DMS153 treated with DMSO at 0.1 percent for 48 hours (cell line): ENCODE measurements at regions not wholly inside any gene's neighbourhood (a gene's known extent, or its start where the extent isn't known, plus 50 kb on each side); places are given as distances from the start of the nearest gene placed in this dataset.

ENCODE experiments used
- DNase-seq: peaks from one replicate; lab custom pipeline; 2025; ENCODE audit not compliant: unreplicated experiment; lab: John Stamatoyannopoulos, UW

DNA sequence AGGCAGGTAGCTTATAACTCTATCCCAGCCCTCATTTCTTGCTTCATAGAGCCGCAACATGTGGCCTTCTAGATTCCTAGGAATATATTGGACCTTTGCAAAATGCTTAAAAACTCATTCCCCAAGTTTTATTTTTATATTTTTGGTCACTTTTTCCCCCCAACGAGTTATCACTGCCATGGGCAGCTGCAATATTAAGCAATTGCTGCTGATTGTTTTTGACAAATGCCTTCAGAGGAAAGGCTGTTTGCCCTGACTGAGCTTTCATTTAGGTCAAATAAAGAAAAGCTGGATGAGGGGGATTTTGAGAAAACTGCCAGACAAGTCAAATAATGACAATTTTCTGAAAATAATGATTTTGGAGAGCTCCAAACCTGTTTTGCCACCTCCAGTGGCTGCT is 976.9 kb upstream of the MBL2 start:
- DNase-seq: no peak

DNA sequence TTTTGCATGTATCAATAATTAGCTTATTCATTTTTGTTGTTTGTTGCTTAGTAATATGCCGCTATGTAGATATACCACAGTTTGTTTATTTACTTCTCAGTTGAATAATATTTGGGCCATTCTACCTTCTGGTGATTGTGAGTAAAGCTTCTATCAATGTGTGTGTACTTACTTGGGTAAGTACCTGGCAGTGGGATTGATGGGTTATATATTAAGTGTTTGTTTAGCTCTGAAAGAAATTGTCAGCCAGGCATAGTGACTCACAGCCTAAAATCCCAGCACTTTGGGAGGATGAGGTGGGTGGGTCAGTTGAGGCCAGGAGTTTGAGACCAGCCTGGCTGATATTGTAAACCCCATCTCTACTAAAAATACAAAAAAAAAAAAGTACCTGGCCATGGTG is 975.7 kb upstream of the MBL2 start:
- DNase-seq: no peak

DNA sequence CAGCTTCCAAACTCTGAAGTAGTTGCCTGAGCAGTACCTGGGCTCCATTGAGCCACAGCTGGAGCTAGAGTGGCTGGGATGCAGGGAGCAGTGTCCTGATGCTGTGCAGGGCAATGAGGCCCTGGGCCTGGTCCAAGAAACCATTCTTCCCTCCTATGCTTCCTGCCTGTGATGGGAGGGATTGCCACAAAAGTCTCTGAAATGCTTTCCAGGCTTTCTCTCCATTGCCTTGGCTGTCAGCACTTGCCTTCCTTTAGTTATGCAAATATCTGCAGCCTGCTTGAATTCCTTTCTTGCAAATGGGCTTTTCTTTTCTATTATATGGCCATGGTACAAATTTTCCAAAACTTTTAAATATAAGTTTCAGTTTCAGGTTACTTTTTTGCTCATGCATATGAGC is 972.2 kb upstream of the MBL2 start:
- no peak for DNase-seq

DNA sequence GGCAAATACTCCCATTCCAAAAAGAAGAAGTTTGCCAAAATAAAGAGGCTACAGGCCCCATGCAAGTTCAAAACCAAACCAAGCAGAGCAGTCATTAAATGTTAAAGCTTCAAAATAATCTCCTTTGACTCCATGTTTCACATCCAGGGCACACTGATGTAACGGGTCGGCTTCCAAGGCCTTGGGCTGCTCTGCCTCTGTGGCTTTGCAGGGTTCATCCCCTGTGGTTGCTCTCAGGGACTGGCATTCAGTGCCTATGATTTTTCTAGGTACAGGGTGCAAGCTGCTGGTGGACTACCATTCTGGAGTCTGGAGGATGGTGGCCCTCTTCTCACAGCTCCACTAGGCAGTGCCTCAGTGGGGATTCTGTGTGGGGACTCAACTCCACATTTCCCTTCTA is 971.6 kb upstream of the MBL2 start:
- DNase-seq: no peak

DNA sequence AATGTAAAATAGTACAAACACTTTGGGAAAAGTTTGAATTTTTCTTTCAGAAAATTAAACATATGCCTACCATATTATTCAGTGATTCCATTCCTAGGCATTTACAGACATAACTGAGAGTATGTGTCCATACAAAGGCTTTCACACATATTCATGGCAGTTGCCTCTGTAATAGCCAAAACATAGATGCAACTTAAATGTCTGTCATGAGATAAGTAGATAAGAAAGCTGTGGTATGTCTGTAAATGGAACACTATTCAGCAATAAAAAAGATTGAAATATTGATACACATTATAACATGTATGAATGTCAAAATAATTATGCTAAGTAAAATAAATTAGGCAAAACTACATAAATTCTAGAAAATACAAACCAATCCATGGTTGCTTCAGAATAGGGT is 964.5 kb upstream of the MBL2 start:
- DNase-seq: no peak

DNA sequence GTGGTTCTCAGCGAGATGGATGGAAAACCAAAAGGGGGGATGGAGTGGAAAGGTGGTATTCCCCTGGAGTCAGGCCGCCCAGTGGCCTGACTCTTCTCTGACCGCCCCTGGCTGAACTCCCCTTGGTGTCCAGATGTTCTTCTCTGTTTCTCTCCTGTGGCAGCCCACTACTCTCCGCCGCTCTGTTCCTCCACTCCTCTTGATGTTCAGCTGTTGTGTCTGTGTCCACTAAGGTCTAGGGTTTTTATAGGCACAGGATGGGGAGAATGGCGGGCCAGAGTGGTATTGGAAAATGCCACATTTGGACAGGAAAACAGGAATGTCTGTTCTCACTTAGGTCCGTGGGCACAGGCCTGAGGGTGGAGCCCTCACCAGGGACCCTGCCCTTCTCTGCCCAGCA is 954.3 kb upstream of the MBL2 start:
- no peak for DNase-seq

DNA sequence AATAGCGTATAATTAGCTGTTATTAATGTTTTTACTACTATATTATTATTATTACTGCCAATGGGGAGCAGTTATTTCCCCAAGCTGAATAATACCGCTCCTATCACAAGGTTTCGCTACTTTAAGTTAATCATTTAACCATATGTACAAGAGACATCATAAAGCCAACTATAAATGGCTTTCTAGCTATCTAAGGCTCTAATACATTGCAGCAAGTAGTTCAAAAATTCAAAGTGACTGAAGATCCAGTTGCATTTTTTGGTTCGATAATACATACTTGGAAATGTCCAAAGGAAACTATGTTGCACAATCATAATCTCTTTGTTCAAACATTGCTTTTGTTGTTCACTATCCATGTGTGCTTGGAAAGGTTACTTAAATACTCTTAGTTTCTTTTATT is 952.0 kb upstream of the MBL2 start:
- no peak for DNase-seq

DNA sequence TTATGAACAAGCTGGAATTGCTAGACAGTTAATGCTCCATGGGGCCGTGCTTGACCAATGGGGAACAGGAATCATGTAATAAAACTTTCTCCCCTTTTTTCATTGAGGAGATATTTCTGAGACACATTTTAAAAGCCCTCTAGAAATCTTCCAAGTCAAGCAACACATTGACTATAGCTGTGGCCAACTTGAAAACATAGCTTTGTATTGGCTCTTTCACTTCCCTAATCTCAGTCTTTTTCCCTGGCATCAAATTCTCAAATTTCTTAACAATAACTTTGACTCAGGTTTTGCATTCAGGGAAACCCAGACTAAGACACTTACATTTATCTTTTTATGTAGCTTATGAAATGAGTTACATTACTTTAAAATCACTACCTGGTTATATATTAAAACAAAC is 947.1 kb upstream of the MBL2 start:
- DNase-seq: no peak

DNA sequence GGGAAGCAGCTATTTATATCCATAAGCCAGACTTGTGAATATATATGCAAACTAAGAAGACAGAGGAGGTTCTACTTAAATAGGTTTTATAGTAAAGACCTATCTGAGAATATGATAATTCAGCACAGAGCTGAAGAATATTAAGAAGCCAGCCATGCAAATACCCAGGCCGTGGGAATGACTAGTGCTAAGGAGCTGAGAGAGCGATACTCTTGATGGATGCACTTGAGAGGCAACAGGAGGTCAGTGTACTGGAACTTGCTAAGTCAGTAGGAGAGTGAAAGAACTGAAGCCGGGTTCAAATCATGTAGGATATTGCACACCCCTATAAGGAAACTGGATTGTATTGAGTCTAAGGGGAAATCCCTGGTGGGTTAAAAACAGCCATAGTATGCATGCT is 943.6 kb upstream of the MBL2 start:
- no peak for DNase-seq

DNA sequence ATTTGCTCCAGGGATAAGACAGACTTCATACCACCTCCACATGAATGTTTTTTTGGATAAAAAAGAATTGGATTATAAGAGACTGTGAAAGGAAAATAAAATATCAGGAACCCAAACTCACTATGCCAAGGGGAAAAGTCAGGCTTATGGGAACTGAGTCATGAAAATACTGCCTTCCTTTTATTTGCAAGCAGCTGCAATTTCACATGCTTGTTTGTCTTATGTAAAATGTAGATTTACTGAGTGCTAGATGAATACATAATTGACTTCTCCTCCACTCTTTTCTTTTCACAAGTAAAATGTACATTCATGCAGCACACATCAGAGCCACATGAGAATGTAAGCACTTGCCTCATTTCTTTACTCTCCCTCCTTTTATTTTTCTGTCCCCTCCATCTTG is 940.8 kb upstream of the MBL2 start:
- no peak for DNase-seq

DNA sequence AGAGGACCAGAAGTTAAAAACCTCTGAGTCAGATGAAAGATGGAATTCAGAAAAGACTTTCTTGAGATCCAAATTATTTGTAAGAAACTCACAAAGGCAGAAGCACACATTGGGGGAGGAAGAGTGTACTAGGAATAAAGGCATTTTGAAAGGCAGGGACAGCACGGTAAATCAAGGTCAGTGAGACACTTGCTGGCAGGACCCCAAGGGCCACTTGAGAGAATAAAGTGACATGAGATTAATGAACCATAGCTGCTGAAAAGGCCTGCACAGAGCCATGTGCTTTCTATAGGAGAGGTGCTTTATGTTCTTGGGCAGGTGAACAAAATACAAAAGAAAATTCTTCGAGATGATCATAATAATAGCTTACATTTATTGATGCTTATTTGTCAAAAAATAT is 929.9 kb upstream of the MBL2 start:
- no peak for DNase-seq

DNA sequence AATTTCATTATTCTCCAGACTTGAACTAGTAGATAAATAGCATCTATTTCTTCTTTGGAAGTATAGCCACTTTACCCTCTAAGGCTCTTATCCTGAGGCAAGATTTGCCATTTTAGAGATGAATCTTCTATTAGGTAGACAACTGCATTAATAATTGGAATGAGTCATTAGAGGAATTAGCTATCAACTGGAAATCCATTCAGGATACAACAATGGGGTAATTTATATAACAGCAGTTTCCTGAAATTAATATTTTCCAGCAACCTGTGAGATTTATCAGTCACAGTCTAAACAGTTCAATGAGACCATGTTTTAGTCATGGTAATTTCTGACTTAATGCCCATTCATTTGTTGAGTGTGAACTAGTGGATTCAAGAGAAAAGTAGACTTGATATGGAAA is 928.6 kb upstream of the MBL2 start:
- DNase-seq: no peak

DNA sequence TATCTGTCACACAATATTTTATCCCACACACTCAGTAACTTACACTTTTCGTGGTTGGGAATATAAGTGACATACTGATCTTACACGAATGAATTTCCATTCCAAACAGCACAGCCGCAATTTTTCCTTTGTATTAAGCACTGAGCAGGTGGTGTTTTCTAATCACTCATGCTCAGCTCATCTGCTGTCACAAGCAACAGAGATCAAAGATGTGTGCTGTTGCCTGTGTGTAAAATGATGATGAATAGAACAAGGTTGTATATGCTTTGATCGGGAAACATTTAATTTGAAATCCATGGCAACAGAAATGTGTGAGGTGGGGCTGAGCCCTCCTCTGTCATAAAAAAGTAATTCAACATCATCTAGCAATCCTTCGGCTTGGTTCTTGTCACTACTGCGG is 927.7 kb upstream of the MBL2 start:
- no peak for DNase-seq

DNA sequence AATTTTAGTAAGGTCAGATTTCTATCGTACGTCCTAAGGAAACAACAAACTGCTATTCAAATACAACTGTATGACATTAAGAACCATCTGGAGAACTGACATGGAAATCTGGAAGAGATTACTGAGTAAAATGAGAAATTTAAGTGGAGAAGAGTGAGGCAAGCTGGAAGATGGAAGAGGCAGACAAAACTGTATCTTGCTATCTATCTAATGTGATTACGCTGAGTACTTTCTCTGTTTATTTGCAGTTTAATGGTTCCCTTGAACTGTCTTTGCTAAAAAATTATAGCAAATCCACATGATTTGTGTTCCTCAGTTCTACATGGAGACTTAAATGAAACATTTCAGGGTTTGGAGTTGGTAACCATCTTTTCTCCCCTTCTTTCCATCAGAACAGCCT is 927.1 kb upstream of the MBL2 start:
- no peak for DNase-seq

DNA sequence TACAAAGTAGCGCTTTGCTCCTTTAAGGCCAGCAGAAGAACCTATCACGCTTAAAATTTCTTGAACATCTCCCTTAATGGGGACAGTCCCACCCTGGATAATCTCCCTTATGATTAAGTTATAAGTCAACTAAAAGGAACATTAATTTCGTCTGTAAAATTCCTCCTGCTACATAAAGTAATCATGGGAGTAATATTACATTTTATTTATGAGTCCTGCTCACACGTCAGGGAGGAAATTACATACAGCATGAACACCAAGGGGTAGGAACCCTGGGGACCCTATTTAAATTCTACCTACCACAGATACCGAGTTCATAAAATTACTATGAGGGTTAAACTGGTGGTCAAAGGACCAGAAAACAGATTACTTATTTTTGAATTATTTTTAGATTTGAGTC is 926.6 kb upstream of the MBL2 start:
- no peak for DNase-seq

DNA sequence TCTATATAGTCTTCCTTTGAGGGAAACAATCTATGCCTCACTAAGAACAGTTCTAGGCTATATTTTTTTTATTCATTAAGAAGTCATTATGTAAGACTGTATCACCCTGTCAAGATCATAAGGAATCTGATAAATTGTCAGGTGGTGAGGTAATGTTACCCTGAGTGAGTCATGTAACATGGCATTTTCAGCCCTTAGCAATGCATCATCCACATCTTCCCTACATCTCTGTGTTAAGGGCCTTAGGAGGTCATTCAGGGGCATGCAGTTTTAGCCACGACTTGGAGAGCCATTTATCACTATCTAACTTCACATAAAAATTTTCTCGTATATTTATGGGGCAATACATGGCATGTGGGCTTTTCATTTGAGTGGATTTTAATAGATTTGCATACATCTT is 924.5 kb upstream of the MBL2 start:
- DNase-seq: no peak

DNA sequence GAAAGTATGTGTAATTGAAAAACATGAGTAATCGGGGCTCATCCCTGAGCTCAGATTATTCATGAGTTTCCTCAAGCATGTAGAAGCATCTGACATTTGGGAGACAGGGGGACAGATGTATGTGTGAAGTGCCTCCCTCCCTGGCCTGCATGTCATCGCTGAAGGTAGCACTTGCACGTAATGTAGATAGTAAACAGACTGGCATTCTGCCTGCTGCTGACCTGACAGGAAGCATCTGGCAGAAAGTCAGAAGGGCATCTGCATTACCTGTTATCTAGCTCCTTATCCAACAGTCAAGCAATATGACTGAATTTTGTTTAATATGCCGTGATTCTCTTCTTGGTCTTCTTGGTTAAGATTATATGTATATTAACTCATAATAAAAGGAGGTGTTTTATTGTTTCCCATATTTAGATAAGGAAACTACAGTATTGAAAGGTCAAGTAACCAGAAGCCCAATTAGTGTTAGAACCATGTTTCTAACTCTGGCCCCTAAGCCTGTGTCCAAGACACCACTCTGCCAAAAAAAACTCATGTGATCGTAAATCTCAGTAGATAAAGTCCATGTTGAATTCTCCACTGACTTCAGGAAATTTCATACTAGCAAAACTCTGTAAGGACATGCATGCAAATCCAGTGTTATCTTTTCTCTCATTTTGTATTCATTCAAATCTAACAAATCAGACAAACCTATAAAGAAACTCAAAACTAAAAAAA is 918.1 kb upstream of the MBL2 start:
- DNase-seq: no peak

DNA sequence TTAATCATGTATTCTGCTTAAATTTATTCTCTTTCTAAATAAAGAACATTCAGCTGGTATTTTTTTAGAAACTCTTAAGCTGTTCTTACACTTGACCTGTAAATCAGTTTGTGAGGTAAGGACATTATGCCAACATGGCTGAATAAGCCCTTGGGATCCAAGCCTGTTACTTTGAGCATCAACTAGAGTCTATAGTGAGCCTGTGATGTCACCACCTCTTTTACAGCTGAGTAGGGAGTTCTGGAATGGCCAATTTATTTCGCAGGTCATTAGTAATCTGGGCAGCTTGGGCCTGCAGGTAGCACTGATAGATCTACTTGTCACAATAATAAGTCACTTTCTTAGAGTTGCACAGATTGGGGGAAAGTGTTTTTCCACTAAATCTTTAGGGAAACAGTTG is 915.2 kb upstream of the MBL2 start:
- no peak for DNase-seq

DNA sequence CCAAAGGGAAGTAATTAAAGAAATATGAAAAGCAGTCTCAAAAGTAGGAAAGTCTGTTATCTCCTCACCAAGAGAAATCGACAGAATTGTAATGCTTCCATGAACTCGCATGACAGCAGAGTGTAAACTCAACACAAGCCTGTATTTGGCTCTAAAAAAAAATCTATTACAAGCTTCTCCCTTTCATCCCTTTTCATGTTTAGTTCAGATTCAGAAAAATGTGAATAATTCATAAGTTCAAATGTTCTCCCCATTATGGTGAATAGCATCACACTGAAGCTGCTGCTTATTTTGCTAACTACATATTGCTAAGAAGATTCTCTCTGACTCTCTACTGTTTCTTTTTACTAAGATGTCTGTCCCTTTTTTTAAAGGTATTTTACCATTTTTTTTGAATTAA is 910.3 kb upstream of the MBL2 start:
- no peak for DNase-seq

DNA sequence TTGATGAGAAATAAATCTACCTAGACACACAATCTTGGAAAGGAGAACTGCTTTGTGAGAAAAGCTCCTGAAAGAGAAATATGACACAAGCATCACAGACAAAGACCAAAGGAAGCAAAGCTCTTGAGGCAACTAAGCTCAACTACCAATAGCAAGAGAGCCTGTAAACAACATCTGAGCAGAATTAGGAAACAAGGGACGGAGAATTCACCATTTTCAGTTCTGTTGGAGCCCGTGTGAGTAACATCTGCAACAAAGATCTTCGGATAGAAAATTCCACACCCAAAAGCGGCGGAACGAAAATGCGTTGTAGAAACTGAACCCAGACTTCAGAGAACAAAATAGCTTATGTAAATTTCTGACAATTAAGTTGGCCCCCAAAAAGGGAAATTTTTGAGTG is 909.9 kb upstream of the MBL2 start:
- no peak for DNase-seq

DNA sequence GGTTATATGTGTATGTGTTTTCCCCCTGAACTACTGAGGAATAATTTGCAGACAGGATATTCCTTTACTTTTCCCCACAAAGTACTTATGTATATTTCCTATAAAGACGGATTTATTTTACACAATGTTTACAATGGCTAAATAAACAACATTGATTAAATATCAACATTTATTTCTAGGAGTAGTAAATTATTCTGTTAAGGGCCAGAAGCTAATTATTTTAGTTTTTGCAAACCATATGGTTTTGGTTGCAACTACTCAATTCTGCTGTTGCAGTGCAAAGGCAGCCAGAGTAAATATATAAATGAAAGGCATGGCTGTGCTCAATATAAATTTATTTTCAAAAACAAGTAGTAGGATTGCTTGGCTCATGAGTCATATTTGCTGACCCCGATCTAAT is 907.1 kb upstream of the MBL2 start:
- DNase-seq: no peak

DNA sequence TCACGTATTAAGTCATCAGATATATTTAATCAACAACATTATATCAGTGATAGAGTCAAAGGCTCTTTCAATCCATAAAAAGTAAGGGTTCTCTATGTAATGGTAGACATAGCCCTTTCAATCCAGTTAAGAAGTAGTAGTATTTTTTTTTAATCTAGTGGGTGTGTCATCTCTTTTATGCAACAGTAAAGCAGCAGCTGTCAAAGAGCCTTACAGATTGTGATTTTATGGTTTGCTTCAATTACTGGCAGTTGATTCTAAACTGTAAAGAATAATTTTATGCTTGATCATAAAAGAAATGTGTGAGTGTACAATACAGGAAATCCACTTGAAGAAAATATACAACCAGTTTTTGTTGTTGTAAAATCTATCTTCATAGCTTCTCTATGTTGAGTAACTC is 902.6 kb upstream of the MBL2 start:
- DNase-seq: no peak

DNA sequence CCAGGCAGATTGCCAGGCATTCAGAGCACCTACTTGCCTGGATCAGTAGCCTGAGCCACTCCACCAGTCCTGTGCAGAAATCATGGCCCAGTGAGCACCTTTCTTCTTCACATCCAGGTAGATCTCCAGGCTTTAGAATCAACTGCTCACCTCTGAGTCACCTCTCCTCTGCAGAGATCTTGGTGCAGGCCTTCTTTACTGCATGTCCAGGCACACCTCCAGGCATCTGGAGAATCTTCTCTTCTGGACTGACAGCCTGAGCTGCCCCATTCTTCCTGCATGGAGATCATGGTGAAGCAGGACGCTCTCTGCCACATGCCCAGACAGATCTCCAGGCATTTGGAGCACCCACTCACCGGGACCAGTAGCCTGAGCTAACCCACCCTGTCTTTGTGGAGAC is 894.5 kb upstream of the MBL2 start:
- no peak for DNase-seq
